Nephron progenitor cell (in vitro differentiated cells): ENCODE measurements at regions not wholly inside any gene's neighbourhood (a gene's known extent, or its start where the extent isn't known, plus 50 kb on each side); places are given as distances from the start of the nearest gene placed in this dataset.

Experiments used
- DNase-seq: peaks from one replicate; pipeline ENCODE4 v3.0.0; 2021
- H3K27ac Mint-ChIP-seq: 2 replicates; pipeline ENCODE4 v1.8.0; 2021; ENCODE audit warnings: mild to moderate bottlenecking, moderate library complexity, mixed read lengths
- H3K27me3 Mint-ChIP-seq: 2 replicates; pipeline ENCODE4 v1.8.0; 2021; ENCODE audit warnings: mild to moderate bottlenecking, low read depth, mixed read lengths; ENCODE audit not compliant: poor library complexity
- H3K36me3 Mint-ChIP-seq: 2 replicates; pipeline ENCODE4 v1.8.0; 2021; ENCODE audit warnings: low read depth, mixed read lengths
- H3K4me1 Mint-ChIP-seq: 2 replicates; pipeline ENCODE4 v1.8.0; 2021; ENCODE audit warnings: mixed read lengths
- H3K4me3 Mint-ChIP-seq: 2 replicates; pipeline ENCODE4 v1.8.0; 2021; ENCODE audit warnings: mild to moderate bottlenecking, moderate library complexity, mixed read lengths
- H3K9me3 Mint-ChIP-seq: 2 replicates; pipeline ENCODE4 v1.8.0; 2021; ENCODE audit warnings: mild to moderate bottlenecking, moderate library complexity, mixed read lengths
- TF ChIP-seq, protein P1 (sequence below): fragments of 200-600 bp; sonication (generic); IDR thresholded peaks from 2 replicates; pipeline ENCODE4 v1.5.0; 2021; ENCODE audit warnings: antibody characterized with exemption

DNA sequence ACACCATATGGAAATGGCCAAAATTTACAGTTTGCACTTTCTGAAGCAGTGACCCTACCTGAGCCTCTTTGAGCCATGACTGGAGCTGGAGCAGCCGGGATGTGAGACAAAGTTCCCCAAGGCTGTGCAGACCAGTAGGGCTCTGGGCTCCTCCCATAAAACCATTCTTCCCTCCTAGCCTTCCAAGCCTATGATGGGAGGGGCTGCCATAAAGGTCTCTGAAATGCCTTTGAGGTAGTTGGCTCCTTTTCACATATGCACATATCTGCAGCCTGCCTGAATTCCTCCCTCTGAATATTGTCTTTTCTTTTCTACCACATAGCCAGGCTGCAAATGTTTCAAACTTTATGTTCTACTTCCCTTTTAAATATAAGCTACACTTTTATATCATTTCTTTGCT, 516.6 kb upstream of the POM121L12 start:
- TF ChIP-seq, protein P1, sequence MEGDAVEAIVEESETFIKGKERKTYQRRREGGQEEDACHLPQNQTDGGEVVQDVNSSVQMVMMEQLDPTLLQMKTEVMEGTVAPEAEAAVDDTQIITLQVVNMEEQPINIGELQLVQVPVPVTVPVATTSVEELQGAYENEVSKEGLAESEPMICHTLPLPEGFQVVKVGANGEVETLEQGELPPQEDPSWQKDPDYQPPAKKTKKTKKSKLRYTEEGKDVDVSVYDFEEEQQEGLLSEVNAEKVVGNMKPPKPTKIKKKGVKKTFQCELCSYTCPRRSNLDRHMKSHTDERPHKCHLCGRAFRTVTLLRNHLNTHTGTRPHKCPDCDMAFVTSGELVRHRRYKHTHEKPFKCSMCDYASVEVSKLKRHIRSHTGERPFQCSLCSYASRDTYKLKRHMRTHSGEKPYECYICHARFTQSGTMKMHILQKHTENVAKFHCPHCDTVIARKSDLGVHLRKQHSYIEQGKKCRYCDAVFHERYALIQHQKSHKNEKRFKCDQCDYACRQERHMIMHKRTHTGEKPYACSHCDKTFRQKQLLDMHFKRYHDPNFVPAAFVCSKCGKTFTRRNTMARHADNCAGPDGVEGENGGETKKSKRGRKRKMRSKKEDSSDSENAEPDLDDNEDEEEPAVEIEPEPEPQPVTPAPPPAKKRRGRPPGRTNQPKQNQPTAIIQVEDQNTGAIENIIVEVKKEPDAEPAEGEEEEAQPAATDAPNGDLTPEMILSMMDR, result no peak
- no peaks in the 10 kb centered on the region for H3K4me1 Mint-ChIP-seq
- no peaks in the 10 kb centered on the region for H3K36me3 Mint-ChIP-seq
- no peaks in the 10 kb centered on the region for H3K27me3 Mint-ChIP-seq
- DNase-seq, result no peak
- H3K27ac Mint-ChIP-seq, result no peak overlapping the region
- peaks cover 13% of the 10 kb centered on the region for H3K9me3 Mint-ChIP-seq
- H3K4me3 Mint-ChIP-seq, result no peak overlapping the region

DNA sequence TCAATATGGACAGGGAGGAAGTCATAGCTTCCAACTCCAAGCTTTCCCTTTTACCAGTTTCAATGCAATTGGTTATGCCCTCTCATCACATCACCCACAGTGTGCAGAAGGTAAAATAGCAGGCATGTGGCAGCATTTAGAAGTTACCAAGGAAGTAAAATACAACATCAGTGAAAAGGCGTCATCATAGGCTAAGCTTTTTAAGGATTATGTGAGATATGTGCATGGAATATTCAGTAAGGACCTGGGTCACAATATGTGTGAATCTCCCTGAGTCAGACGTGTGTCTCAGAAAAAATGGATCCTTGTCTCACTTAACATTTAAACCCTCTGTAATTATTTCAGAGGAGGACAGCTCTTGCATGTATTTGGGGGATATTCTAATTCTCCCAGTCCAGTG, 522.8 kb upstream of the POM121L12 start:
- H3K4me3 Mint-ChIP-seq, result no peak overlapping the region
- no peak for DNase-seq
- H3K9me3 Mint-ChIP-seq, result peaks cover 6% of the 10 kb centered on the region
- no peaks in the 10 kb centered on the region for H3K4me1 Mint-ChIP-seq
- TF ChIP-seq, protein P1, result no peak
- H3K27ac Mint-ChIP-seq, result no peak overlapping the region
- no peaks in the 10 kb centered on the region for H3K36me3 Mint-ChIP-seq
- peaks cover 1% of the 10 kb centered on the region for H3K27me3 Mint-ChIP-seq

DNA sequence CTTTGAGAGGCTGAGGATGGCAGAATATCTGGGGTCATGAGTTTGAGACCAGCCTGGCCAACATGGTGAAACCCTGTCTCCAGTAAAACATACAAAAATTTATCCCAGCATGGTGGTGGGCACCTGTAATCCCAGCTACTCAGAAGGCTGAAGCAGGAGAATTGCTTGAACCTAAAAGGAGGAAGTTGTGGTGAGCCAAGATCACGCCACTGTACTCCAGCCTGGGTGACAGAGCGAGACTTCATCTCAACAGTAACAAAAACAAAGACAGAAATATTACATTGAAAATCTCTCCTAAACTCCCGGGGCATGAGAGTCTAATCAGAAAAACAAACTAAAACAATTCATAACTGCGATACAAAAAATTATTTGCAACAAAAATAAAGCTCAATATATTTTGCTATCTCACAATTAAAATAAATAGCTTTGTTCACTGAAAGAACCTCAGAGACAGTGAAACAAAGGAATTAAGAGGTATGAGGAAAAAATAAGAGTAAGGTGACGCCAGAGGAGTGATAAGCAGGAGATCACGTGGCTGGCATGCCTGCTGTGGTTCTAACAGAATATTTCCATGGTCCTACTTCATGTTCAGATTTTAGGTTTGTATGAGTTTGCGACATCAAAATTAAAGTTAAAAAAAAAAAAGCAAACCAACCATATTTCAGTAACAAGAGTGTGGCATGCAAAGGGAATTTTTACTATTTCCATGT, 527.7 kb upstream of the POM121L12 start:
- Mint-ChIP-seq H3K27ac (no peak overlapping the region), H3K4me1 (no peaks in the 10 kb centered on the region), H3K9me3 (no peaks in the 10 kb centered on the region), H3K4me3 (no peak overlapping the region), H3K27me3 (peaks cover 6% of the 10 kb centered on the region), H3K36me3 (no peaks in the 10 kb centered on the region)
- no peak for DNase-seq
- TF ChIP-seq, protein P1, result no peak

DNA sequence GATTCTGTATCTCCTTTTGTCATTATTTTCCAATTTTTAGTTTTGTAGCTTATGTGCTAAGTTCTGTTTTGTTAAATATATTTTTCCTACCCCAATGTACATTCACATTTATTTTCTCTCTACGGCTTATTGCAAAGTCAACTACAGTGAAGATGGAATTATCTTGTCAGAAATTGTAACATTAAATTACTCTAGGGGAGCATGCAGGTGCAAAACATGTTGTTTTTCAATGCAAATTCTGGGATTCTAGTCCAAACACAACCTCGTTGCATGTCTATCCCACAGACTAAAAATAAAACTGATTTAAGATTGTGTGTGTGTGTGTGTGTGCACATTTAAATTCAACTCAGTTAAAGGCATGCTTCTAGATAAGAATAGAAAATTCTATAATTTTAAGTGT, 529.1 kb upstream of the POM121L12 start:
- H3K27ac Mint-ChIP-seq, result no peak overlapping the region
- no peak overlapping the region for H3K4me3 Mint-ChIP-seq
- no peaks in the 10 kb centered on the region for H3K36me3 Mint-ChIP-seq
- peaks cover 6% of the 10 kb centered on the region for H3K27me3 Mint-ChIP-seq
- DNase-seq, result no peak
- no peaks in the 10 kb centered on the region for H3K9me3 Mint-ChIP-seq
- TF ChIP-seq, protein P1, result no peak
- H3K4me1 Mint-ChIP-seq, result no peaks in the 10 kb centered on the region

DNA sequence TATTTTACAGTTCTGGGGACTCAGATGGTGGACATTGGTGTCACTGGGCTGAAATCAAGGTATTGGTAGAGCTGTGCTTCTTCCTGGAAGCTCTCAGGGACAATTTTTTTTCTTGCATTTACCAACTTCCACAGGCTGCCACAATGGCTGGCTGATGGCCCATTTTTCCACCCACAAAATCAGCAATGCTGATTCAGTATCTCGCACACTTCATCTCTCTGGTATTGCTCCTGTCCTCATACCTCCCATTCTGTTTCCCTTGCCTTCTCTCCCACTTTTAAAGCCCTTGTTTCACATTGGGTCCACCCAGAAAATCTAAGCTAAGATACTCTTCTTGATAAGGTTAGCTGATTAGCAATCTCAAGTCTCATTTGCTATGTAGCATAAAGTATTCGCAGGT, 530.9 kb upstream of the POM121L12 start:
- no peak for DNase-seq
- H3K9me3 Mint-ChIP-seq, result no peaks in the 10 kb centered on the region

More for the DNA sequence above, 530.9 kb upstream of the POM121L12 start:
- no peaks in the 10 kb centered on the region for H3K4me1 Mint-ChIP-seq
- H3K4me3 Mint-ChIP-seq, result no peak overlapping the region
- no peak overlapping the region for H3K27ac Mint-ChIP-seq
- no peaks in the 10 kb centered on the region for H3K36me3 Mint-ChIP-seq
- H3K27me3 Mint-ChIP-seq, result peaks cover 6% of the 10 kb centered on the region
- TF ChIP-seq, protein P1, result no peak
